Epithelial cell of esophagus (primary cell): ENCODE measurements at regions not wholly inside any gene's neighbourhood (a gene's known extent, or its start where the extent isn't known, plus 50 kb on each side); places are given as distances from the start of the nearest gene placed in this dataset.
A peak's percentile ranks its signal among the peaks of the same experiment; 100 is the strongest.

Source experiments
- DNase-seq: peaks from one replicate; pipeline ENCODE4 v3.0.0; 2010; ENCODE audit warnings: low read depth
- H3K4me3 ChIP-seq: 2 replicates; pipeline ENCODE4 v1.5.1; 2011; ENCODE audit warnings: mild to moderate bottlenecking, low read length, control low read depth
- CTCF ChIP-seq: IDR thresholded peaks from 2 replicates; pipeline ENCODE4 v1.5.1; 2011; ENCODE audit warnings: low read depth, mild to moderate bottlenecking, low read length, control low read depth, inconsistent platforms; ENCODE audit not compliant: insufficient read depth; ENCODE audit errors: missing control alignments

GRCh38 chr13:99897076-99897440 lies 74.5 kb downstream of the ZIC5 start:
- no peak for DNase-seq
- no peak for TF ChIP-seq CTCF
- no peak overlapping the region for H3K4me3 ChIP-seq

- DNase-seq = no peak
- no peak for TF ChIP-seq CTCF
- no peak overlapping the region for H3K4me3 ChIP-seq
Measured at GRCh38 chr13:99896369-99897075, 75.0 kb downstream of the ZIC5 start.

GRCh38 chr13:99895444-99896368 lies 75.9 kb downstream of the ZIC5 start:
- no peak overlapping the region for H3K4me3 ChIP-seq
- DNase-seq = no peak

GRCh38 chr13:99894840-99895443 lies 76.6 kb downstream of the ZIC5 start:
- TF ChIP-seq CTCF = no peak
- no peak for DNase-seq
- H3K4me3 ChIP-seq = peak overlapping the region; percentile 5

More at GRCh38 chr13:99895444-99896368, 75.9 kb downstream of the ZIC5 start:
- TF ChIP-seq CTCF = no peak

GRCh38 chr13:99894105-99894839 lies 77.3 kb downstream of the ZIC5 start:
- no peak for TF ChIP-seq CTCF
- H3K4me3 ChIP-seq = no peak overlapping the region

GRCh38 chr13:99893567-99893966 lies 78.0 kb downstream of the ZIC5 start:
- TF ChIP-seq CTCF = no peak
- H3K4me3 ChIP-seq = no peak overlapping the region
- DNase-seq = no peak

More at GRCh38 chr13:99894105-99894839, 77.3 kb downstream of the ZIC5 start:
- no peak for DNase-seq
